Daoy (cell line): ENCODE measurements at regions not wholly inside any gene's neighbourhood (a gene's known extent, or its start where the extent isn't known, plus 50 kb on each side); places are given as distances from the start of the nearest gene placed in this dataset.
A peak's percentile ranks its signal among the peaks of the same experiment; 100 is the strongest.

Experiments used
- DNase-seq: peaks from one replicate; pipeline ENCODE4 v3.0.0-alpha.2; 2015; ENCODE audit warnings: low read depth

DNA sequence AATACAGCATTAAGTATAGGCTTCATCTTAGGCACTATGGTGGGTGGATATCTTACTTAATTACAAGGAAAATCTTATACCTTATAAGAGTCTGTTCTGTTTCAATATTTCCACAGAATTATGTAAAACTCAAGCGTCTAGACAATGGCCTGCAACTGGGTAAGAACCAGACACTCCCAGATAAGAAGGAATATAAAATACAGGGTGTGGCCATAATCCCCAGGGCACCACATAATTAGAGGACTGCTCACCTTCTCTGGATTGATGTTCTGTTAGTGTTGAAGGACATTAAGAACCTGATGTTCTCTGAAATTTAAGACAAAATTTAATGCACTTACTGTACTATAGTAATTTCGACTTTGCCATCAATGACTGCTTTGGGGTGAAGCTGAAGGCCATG lies 198.2 kb upstream of the ARSJ start:
- no peak for DNase-seq

DNA sequence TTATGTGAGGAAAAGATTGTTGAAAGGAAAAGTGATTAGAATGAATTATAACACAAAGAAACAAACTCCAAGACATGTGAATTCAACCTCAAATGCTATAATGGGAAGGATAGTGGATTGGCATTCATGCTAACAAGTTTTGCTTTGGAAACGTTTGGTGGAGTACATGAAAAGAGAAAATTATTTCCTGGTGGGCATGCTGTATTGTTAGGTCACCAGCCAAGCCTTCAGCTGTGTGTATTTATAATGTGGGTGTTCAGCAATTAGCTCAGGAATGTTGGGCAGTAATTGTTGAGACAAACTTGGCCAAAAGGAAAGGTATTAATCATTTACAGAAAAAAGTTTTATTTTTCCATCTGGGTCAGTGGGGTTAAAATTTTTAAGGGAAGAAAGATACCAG lies 198.9 kb upstream of the ARSJ start:
- no peak for DNase-seq

DNA sequence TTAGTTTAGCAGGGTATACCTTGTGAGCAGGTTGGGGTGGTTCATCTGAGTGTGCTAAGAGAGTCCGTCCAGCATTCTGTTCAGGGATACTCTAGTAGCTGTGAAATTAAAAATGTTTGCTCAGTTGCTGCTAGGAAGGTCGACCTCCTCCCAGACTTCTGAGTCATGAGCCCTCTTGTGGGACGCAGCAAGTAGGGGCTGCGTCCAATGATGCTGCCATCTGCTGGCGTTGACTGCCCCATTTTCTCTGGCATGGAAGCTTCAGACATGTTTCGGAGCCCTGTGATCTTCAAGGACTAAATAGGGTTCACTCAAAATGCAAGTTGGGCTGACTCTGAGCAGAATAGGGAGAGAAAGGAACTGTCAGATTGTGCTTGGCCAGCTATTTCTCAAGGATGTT lies 201.0 kb upstream of the ARSJ start:
- DNase-seq: peak; percentile 56

DNA sequence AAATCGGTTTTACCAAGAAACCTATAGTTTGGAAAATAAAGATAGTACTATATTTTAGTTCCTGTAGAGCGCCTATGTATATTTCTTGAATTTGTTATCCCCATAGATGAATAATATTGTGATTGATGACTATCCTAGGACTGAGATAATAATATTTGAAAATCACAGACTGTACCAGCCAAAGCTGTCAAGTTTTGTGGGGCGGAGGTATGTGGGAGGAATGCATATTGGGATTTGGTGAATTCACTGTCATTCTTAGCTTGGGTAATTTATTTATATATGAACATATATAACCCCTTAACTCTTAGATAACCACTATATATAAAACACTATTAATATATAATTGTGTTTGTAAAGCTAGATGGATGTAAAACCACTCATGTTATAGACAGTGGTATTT lies 205.5 kb upstream of the ARSJ start:
- no peak for DNase-seq

DNA sequence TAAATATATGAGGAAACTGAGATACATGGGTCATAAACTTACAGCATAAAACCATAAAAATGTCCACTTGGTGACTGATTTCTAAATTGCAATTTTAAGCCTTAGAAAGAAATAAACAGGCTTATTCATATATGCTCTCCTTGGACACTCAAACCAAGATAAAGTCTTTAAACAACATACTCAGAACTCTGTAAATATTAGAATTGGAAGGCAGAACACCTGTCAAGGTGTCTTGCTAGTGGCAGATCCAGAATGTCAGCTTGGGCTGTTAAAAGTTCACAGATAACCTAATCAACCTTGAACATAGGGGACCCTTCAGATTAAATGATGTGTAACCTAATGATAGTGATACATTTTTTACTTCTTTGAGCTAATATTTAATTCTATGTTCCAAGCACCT lies 208.1 kb upstream of the ARSJ start:
- no peak for DNase-seq

DNA sequence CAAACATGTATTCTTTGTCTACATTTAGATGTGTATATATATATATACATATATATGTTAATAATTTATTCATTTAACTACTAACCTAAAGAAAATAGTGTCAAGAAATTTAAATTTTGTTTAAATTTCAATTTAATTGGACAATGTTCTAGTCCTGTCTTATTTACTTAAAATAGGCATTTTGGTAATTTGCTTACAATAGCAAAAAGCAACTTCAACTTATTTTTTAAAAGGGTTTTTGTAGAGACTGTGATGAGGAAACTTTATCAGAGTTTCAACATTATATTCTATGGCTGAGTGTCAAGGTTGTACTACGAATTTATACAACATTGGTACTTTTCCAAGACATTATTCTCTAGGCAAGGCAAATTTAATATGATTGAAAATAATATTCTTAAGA lies 212.0 kb upstream of the ARSJ start:
- no peak for DNase-seq

DNA sequence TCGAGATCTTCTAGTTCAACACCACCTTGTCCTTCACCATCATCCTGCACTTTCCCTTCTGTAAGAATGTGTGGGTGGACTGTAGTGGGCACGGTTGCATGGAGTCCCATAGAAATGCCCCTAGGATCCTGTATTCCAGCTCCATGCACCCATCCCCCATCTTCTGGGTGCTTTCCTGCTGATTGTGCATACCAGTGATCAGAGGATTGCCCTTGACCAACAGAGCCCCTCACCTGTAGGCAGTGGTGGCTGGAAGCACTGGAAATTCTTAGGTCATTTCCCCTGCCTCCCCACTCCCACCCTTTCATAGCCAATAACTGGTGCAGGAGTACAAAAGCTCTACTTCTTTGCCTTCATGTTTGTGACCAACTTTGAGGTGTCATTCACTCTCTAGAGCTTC lies 213.4 kb upstream of the ARSJ start:
- no peak for DNase-seq

DNA sequence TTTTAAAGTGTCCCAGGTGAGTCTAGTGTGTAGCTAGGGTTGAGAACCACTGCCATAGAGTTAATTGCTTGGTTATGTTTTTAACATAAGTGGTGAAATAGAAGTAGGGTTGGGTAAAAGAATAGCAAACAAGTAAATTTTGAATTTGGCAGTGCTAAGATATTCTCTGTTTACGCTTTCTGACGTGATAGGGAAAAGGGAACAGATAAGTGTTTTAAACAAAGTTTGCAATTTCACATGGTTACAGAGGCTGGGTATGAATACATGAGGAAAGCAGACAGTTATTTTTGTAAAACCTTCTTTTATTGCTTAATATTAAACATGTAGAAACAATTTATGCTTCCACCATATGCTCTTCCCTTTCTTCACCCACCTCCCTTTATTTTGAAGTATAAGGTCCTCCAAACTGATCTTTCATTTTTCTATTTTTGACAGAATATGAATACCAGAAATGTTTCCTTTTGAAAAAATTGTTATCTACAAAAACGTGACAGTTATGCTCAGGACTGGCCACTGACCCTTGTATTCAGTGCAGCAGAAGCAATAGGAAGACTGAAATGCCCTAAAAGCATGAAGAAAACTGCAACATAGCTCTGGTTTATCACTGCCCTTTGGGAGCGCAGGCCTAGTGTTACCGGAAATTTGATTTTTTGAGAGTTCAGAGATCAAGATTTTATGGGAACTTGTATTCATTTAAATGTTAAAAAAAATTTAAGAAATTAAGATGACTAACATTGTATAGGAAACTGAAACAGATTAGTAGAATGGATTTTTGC lies 214.4 kb upstream of the ARSJ start:
- no peak for DNase-seq

DNA sequence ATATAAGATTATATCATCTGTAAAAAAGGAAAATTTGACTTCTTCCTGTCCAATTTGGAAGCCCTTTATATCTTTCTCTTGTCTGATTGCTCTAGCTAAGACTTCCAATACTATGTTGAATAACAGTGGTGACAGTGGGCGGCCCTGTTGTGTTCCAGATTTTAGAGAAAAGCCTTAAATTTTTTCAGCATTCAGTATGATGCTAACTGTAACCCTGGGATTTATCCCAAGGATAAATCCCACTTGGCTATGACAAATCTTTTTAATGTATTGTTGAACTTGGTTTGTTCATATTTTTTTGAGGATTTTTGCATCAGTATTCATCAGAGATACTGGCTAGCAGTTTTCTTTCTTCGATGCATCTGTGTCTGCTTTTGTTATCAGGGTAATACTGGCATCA lies 217.2 kb upstream of the ARSJ start:
- no peak for DNase-seq

DNA sequence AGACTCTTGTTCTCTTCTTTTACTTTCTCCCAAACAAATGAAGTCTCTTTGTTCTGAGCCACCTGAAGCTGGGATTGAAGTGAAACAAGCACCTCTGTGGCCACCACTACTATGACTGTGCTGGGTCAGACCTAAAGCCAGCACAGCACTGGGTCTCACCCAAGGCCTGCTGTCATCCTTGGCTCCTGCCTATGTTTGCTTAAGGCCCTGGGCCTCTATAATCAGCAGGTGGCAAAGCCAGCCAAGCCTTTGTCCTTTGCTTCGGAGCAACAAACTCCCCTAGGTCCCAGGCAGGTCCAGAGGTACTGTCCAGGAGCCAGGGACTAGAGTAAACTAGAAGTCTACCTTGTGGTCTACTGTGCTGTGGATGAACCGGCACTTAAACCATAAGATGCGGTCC lies 220.6 kb upstream of the ARSJ start:
- no peak for DNase-seq

DNA sequence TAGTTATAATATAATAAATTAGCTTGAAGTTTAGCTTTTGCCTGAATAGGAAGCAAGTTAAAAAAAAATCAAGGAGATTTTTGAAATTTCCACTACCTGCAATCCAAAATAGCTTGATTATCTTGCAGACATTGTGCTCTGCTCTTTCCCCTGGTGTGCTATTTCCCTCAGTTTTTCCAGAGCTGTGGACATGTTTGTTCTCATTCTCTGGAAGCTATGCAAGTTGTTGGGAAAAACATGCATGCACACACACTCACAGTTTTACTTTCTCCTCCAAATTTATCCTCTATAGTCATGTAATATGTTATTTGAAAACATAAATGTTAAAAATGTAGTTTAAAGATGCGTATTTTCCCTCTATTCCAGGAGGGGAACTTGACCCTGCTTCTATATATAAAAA lies 225.8 kb upstream of the ARSJ start:
- no peak for DNase-seq

DNA sequence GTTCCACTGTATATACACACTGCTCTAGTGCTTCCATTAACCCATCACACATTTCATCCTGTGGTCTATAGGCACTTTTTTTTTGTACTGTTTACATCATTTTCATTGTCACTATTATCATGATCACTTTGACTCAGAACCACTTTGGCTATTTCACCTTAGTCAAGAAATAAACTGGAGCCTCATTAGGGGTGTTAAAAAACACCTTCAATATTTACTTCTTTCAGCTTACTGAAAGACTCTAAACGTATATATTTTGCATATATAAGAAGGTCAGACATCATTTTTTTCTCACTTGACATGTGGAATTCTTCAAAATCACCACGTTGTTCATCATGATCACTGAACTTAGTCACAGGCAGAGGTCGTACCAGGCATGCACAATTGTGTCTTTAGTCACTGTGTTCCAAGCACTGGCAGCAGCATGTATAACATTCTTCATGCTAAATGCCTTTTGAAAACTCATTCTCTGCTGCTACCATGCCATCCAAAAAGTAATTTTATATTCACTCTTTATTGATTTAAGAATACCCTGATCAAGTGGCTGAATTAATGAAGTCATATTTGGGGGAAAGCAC lies 229.2 kb upstream of the ARSJ start:
- no peak for DNase-seq

DNA sequence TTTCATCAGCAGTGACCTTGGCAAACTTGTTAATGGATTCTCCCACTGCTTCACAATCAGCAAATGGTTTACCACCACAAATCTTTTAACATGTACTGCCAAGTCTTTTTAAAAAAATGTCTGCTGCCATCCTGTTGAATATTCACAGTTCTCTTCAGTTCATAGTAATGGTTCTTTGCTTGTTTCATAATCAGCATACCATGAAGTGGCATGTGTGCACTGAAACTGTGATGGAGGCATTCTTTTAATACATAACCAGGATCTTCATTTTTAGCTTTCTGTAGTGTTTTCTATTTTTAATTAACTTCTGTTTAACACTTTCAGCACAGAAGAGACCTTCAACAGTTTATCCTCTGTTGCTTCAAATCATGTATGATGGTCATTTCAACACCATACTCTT lies 230.1 kb upstream of the ARSJ start:
- no peak for DNase-seq

DNA sequence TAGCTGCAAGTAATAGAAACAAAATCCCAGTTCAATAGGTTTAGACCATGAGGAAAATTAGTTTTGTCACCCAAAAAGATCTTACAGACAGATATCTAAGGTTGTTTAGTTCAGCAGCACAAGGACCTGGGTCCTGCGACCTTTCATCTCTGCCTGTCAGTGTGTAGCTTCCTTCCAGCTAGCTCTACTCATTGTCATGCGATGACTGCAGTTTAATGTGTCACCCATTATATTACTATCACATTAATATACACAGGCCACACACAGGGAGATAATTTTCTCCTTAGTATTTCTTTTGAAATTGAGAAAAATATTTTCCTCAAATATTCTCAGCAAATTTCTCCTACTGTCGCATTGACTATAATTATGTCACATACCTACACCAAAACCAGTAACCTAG lies 232.1 kb upstream of the ARSJ start:
- DNase-seq: no peak

DNA sequence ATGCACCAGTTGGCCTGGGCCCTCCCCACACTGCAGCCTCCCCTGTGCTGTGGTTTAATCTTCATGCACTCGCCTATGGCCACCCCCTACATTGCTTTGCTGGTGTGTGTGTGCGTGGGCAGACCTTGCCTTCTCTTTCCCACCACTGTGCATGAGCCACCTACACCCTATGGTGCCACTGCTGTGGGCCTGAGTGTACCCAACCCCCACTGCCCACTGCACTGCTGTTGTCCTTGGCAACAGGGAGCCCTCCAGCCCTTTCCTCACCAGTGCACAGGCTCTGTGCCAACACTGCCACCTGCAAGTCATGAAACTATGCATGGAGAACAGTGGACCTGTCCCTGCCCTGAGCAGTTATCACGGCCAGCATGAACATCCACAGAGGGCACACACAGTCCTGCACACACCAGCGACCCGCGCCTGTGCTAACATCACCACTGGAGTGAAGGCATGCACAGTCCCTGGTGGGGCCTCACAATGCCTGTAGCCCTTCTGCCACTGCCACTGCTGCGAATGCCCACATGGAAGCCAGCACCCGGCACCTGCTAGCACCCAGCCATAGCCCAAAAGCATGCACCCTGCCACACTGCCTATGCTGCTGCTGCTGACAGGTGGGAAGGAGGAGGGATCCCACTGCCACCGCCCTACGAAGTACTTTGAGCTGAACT lies 237.8 kb upstream of the ARSJ start:
- no peak for DNase-seq

DNA sequence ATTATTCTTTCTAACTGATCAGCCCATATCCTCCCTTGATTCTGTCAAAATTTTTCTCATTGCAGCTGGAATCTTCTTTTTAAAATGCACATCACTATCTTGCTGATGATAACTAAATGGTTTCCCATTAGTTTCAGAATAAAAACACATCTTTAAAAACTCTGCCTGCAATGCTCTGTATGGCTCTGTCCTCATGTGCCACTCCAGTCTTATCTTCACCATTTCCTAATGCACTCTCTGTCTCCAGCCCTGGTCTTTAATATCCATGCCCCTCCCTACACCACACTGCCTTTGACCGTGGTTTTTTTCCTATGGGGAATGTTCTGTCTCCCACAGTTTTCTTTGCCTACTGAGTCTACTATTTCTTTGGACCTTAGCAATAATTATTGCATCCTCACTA lies 244.1 kb upstream of the ARSJ start:
- DNase-seq: no peak

DNA sequence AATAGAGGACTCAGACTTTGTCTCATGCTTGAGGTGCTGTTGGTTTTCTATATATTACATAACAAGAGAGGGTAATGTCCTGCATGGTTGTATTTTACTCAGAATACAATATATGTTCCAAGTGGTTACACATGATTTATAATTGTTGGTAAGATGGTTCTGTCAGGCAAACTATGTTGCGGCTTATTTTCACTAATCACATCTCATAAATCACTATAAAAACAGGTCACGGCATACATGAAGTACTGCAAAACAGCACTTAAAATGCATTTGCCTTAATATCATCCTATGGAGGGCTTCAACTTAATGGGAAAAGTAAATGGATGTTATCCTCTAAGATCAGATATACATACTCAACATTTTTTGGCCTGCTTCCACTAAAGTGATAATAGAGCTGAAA lies 246.0 kb upstream of the ARSJ start:
- no peak for DNase-seq

DNA sequence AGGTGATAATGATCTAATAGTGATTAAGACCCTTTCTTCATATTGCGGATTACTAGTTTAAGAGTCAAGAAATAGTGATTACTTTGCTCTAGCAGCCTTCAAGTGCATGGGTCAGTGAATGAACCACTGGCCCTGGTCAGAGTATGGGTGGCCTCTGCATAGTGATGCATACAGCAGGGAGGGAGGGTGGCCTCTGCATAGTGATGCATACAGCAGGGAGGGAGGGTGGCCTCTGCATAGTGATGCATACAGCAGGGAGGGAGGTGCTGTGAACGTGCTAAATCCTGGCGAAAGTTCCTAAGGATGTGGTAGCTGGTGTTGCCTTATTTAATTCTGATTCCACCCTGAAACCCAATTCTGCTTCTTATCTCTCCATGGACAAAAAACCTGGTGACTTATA lies 246.7 kb upstream of the ARSJ start:
- no peak for DNase-seq

DNA sequence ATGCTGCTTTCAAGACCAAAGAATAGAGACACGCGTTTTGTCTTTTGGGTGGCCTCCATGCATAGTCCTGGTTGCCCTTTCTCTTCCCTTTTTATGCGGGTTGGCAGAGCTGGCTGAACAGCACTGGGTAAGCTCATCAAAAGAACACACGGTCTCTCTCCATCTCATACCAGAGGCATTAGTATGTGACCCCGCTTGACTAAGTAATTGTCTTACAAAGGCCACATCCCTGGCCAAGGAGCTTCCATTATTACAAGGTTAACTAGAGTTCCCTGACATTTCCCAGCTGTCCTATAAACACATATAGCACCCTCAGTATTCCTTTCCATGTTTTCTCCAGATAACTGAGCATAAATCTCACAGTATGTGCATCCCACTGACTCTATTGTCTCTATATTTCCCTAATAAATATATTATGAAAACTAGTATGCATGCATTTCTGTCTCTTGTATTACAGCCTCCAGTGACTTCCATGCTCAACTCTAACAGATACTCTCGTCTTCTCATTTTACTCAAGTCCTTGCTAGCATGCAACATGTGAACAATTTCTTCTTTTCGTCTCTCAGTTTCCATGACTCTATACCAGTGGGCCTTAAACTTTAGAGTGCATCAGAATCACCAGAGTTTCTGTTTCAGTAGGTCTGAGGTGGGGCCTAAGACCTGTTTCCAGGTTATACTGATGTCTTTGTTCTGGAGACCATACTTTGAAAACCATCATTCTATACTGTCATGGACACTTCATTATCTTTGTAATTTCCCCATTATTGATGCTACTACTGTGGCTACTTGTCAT lies 247.7 kb upstream of the ARSJ start:
- no peak for DNase-seq

DNA sequence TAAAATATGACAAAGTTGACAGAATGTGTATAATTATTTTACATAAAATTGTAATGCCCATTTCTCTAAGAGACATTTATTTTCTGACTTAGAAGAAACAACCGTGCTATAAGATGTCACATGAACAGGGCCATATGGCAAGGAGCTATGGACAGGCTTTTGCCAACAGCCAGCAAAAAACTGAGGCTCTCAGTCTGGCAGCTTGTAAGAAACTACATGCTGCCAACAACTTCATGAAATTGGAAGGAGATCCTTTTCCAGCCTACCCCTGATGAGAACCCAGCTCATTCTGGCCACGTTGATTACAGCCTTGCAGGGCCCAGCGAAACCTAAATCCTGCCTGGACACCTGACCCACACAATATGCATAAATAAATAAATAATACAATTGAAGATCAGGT lies 250.3 kb upstream of the ARSJ start:
- DNase-seq: no peak

DNA sequence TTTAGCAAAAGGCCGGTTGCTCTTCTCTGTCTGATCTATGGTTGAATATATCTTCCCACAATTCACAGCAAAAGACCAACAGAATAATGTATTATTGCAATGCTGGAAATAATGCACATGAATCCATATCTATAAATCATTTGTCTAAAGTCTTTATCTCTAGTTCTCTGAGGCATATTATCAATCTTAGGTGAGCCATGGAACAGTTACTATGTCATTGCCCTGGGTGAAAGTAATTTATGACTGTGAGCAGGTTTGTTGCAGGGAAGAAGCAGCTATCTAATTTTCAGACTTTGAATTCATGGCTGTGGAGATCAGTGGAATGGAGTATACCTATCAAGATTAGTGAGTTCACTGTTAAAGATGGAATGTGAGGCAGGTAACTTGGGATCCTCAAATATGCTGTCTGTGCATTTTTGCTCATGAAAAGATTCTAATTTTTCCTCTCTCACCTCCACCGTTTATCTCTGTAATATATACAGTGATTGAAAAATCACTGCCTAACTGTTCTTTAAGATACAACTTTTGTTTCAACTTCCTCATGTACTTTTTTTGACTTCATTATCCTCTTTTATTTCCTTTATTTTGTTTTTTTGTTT lies 256.8 kb upstream of the ARSJ start:
- no peak for DNase-seq

DNA sequence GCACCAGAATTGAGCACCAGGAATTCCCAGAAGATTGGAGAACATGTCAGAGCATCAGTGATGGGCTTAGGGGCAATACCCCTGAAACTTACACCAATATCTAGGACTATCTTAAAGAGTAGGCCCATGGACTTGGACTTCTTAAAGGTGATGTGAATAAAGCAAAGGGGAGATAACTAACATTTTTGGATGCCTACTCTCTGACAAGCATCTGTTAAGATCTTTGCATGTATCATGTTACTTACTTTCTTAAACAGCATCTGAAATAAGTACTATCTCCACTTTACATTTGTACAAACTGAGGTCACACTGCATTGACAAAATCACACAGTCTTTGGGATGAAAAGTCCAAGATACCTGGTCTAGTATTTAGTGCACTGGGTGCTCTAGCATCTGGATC lies 258.6 kb upstream of the ARSJ start:
- DNase-seq: no peak
